ENCODE measurements at regions not wholly inside any gene's neighbourhood (a gene's known extent, or its start where the extent isn't known, plus 50 kb on each side); places are given as distances from the start of the nearest gene placed in this dataset.

DNA sequence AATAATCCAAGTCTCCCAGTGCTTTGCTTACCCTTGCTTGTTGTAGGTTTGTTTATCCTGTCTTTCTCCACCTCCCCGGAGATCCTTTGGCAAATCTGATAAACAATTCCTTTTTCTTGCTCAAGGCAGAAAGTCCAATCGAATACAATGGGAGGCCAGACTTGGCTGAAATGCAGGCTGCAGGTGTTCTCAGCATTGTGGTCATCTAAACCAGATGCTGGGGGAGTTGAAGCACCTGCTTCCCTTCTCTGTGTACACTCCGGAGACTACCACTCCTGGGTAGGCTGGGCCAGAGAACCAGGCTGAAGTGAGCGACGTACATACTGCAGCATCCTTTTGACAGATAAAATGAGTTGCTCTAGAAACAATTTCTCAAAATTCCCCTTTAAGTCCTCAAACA is 82.6 kb upstream of the PREP start:
- TF ChIP-seq, protein P1, sequence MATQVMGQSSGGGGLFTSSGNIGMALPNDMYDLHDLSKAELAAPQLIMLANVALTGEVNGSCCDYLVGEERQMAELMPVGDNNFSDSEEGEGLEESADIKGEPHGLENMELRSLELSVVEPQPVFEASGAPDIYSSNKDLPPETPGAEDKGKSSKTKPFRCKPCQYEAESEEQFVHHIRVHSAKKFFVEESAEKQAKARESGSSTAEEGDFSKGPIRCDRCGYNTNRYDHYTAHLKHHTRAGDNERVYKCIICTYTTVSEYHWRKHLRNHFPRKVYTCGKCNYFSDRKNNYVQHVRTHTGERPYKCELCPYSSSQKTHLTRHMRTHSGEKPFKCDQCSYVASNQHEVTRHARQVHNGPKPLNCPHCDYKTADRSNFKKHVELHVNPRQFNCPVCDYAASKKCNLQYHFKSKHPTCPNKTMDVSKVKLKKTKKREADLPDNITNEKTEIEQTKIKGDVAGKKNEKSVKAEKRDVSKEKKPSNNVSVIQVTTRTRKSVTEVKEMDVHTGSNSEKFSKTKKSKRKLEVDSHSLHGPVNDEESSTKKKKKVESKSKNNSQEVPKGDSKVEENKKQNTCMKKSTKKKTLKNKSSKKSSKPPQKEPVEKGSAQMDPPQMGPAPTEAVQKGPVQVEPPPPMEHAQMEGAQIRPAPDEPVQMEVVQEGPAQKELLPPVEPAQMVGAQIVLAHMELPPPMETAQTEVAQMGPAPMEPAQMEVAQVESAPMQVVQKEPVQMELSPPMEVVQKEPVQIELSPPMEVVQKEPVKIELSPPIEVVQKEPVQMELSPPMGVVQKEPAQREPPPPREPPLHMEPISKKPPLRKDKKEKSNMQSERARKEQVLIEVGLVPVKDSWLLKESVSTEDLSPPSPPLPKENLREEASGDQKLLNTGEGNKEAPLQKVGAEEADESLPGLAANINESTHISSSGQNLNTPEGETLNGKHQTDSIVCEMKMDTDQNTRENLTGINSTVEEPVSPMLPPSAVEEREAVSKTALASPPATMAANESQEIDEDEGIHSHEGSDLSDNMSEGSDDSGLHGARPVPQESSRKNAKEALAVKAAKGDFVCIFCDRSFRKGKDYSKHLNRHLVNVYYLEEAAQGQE (IDR thresholded peaks at IDR 0.05): no peak
- TF ChIP-seq, protein P2, sequence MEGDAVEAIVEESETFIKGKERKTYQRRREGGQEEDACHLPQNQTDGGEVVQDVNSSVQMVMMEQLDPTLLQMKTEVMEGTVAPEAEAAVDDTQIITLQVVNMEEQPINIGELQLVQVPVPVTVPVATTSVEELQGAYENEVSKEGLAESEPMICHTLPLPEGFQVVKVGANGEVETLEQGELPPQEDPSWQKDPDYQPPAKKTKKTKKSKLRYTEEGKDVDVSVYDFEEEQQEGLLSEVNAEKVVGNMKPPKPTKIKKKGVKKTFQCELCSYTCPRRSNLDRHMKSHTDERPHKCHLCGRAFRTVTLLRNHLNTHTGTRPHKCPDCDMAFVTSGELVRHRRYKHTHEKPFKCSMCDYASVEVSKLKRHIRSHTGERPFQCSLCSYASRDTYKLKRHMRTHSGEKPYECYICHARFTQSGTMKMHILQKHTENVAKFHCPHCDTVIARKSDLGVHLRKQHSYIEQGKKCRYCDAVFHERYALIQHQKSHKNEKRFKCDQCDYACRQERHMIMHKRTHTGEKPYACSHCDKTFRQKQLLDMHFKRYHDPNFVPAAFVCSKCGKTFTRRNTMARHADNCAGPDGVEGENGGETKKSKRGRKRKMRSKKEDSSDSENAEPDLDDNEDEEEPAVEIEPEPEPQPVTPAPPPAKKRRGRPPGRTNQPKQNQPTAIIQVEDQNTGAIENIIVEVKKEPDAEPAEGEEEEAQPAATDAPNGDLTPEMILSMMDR (IDR thresholded peaks at IDR 0.05; ENCODE audit: low read depth, low read length, missing input control): no peak
- TF ChIP-seq RAD21 (IDR thresholded peaks at IDR 0.05): no peak
- TF ChIP-seq, protein P3, sequence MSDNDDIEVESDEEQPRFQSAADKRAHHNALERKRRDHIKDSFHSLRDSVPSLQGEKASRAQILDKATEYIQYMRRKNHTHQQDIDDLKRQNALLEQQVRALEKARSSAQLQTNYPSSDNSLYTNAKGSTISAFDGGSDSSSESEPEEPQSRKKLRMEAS (IDR thresholded peaks at IDR 0.05): no peak
- TF ChIP-seq, protein P4, sequence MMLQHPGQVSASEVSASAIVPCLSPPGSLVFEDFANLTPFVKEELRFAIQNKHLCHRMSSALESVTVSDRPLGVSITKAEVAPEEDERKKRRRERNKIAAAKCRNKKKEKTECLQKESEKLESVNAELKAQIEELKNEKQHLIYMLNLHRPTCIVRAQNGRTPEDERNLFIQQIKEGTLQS (IDR thresholded peaks at IDR 0.05): no peak
- TF ChIP-seq GABPA (IDR thresholded peaks at IDR 0.05 in 1 of 2, conservative IDR thresholded peaks at IDR 0.05 in 1 of 2): no peak
- no peak for TF ChIP-seq JUND (IDR thresholded peaks at IDR 0.05)
